Prostate gland (tissue), 2 donors: ENCODE measurements at regions not wholly inside any gene's neighbourhood (a gene's known extent, or its start where the extent isn't known, plus 50 kb on each side); places are given as distances from the start of the nearest gene placed in this dataset.

Experiments
- CTCF ChIP-seq, 4 experiments: fragments of 200-600 bp in 2 of 4; fragments of 450-650 bp in 2 of 4; sonication (generic) in 2 of 4; IDR thresholded peaks; 1 replicate in 3 of 4; 2 replicates in 1 of 4; pipeline ENCODE4 v1.5.1; 2016 to 2019; ENCODE audit warnings: antibody characterized with exemption in 4 of 4, mild to moderate bottlenecking in 2 of 4, moderate library complexity in 2 of 4
- POLR2A ChIP-seq: fragments of 450-650 bp; IDR thresholded peaks from one replicate; pipeline ENCODE4 v1.6.1; 2016; ENCODE audit warnings: antibody characterized with exemption, mild to moderate bottlenecking
- POLR2AphosphoS5 ChIP-seq: sonication (generic); formaldehyde crosslinking; IDR thresholded peaks from one replicate; pipeline ENCODE4 v1.6.1; 2017; ENCODE audit warnings: antibody characterized with exemption

GRCh38 chr1:204756349-204756748, 70.8 kb upstream of the LRRN2 start:
- TF ChIP-seq CTCF (IDR thresholded peaks at IDR 0.05) (no peak), POLR2AphosphoS5 (no peak), POLR2A (no peak)
